ENCODE measurements at regions not wholly inside any gene's neighbourhood (a gene's known extent, or its start where the extent isn't known, plus 50 kb on each side); places are given as distances from the start of the nearest gene placed in this dataset.

- no peak for TF ChIP-seq POLR2A (IDR thresholded peaks at IDR 0.05)
- TF ChIP-seq, protein P1, sequence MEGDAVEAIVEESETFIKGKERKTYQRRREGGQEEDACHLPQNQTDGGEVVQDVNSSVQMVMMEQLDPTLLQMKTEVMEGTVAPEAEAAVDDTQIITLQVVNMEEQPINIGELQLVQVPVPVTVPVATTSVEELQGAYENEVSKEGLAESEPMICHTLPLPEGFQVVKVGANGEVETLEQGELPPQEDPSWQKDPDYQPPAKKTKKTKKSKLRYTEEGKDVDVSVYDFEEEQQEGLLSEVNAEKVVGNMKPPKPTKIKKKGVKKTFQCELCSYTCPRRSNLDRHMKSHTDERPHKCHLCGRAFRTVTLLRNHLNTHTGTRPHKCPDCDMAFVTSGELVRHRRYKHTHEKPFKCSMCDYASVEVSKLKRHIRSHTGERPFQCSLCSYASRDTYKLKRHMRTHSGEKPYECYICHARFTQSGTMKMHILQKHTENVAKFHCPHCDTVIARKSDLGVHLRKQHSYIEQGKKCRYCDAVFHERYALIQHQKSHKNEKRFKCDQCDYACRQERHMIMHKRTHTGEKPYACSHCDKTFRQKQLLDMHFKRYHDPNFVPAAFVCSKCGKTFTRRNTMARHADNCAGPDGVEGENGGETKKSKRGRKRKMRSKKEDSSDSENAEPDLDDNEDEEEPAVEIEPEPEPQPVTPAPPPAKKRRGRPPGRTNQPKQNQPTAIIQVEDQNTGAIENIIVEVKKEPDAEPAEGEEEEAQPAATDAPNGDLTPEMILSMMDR (IDR thresholded peaks at IDR 0.05), result no peak
Observed at GRCh38 chr6:128601060-128601459, 80.7 kb upstream of the PTPRK start.
